ENCODE measurements at regions not wholly inside any gene's neighbourhood (a gene's known extent, or its start where the extent isn't known, plus 50 kb on each side); places are given as distances from the start of the nearest gene placed in this dataset.

- DNase-seq (ENCODE audit: low read depth in 1 of 2, low spot score in 1 of 2) (peak; percentile 55 to 81), FAIRE-seq (no peak), ATAC-seq (peak; percentile 86 to 91)
- H3K4me1 ChIP-seq: no peaks in the 10 kb centered on the region
- CTCF ChIA-PET: interaction anchor here (1.6 kb wide), 1 partner anchor 9 kb away, joined by 4 read pairs; no protein-coding TSS in a partner anchor
- POLR2A ChIA-PET: interaction anchor here (0.6 to 2.9 kb wide), 3 partner anchors 8 to 316 kb away, joined by 3 to 10 read pairs (median 4); no protein-coding TSS in a partner anchor
- peak overlapping the region; percentile 63 for H3K4me2 ChIP-seq
- 1% methylated on average over 13 of the region's 13 CpGs for WGBS (ENCODE audit: missing lambda C conversion rate)
- TF ChIP-seq RNF2 (IDR thresholded peaks at IDR 0.05; ENCODE audit: borderline replicate concordance, low read depth): no peak
- no peak for TF ChIP-seq SMC3 (IDR thresholded peaks at IDR 0.05)
- peak in 1 of 2 experiments; percentile 35; a peak in 1 of 4 replicates for TF ChIP-seq CEBPB (IDR thresholded peaks at IDR 0.05)
- no peak for TF ChIP-seq CHD2 (IDR thresholded peaks at IDR 0.05; ENCODE audit: low read length, partially characterized antibody)
- no peak for TF ChIP-seq RARB (CRISPR knock-in tag; IDR thresholded peaks at IDR 0.05)
- TF ChIP-seq HDAC2 (IDR thresholded peaks at IDR 0.05): no peak
- TF ChIP-seq FOXS1 (CRISPR knock-in tag; IDR thresholded peaks at IDR 0.05): no peak
- TF ChIP-seq CTCF (IDR thresholded peaks at IDR 0.05): no peak
- no peak for TF ChIP-seq GATA3 (IDR thresholded peaks at IDR 0.05; ENCODE audit: borderline replicate concordance)
- no peak for TF ChIP-seq ZNF302 (CRISPR knock-in tag; IDR thresholded peaks at IDR 0.05)
- TF ChIP-seq BHLHE40 (IDR thresholded peaks at IDR 0.05; ENCODE audit: low read depth, low read length): no peak
- TF ChIP-seq HOXB5 (CRISPR knock-in tag; IDR thresholded peaks at IDR 0.05): no peak
- no peak for TF ChIP-seq ELK1 (IDR thresholded peaks at IDR 0.05; ENCODE audit: low read depth, low read length)
- TF ChIP-seq FOSB (CRISPR knock-in tag; IDR thresholded peaks at IDR 0.05): no peak
- TF ChIP-seq POLR2A (IDR thresholded peaks at IDR 0.05; ENCODE audit: low read length): peak; percentile 22; the same call in 1 of the 2 replicates
- TF ChIP-seq RFX5 (IDR thresholded peaks at IDR 0.05): no peak
- no peak for TF ChIP-seq KDM1A (IDR thresholded peaks at IDR 0.05; ENCODE audit: low read depth)
- no peaks in the 10 kb centered on the region for H3K9me3 ChIP-seq
- peak overlapping the region; percentile 77 to 88 for H3K27ac ChIP-seq
- H3K4me3 ChIP-seq: peak overlapping the region; percentile 61
Measured at GRCh38 chr6:28597924-28598722, 72.4 kb downstream of the GPX5 start.

GRCh38 chr6:28598757-28599686 is 73.3 kb downstream of the GPX5 start:
- ATAC-seq (no peak), FAIRE-seq (no peak), DNase-seq (ENCODE audit: low read depth in 1 of 2, low spot score in 1 of 2) (no peak)
- CTCF ChIA-PET: no interaction called here
- Histone ChIP-seq H3K9me3 (no peaks in the 10 kb centered on the region), H3K4me2 (peak overlapping the region; percentile 63), H3K27ac (peak overlapping the region; percentile 77 to 88; a peak in 5 of 6 replicates), H3K4me1 (no peaks in the 10 kb centered on the region), H3K4me3 (peak overlapping the region; percentile 61)
- TF ChIP-seq CEBPB (IDR thresholded peaks at IDR 0.05): 0 out of 4 replicates have a peak, but pooled peaks of 1 of the 2 experiments have one; percentile 3
- TF ChIP-seq HEYL (CRISPR knock-in tag; IDR thresholded peaks at IDR 0.05): no peak
- 32% methylated on average over 6 of the region's 6 CpGs for WGBS (ENCODE audit: missing lambda C conversion rate)
- POLR2A ChIA-PET: interaction anchor here (2.9 kb wide), 1 partner anchor 8 kb away, joined by 10 read pairs; no protein-coding TSS in a partner anchor

- POLR2A ChIA-PET: no interaction called here
- no peaks in the 10 kb centered on the region for H3K4me1 ChIP-seq
- no peak overlapping the region for H3K27ac ChIP-seq
- ATAC-seq (no peak), DNase-seq (ENCODE audit: low read depth in 1 of 2, low spot score in 1 of 2) (no peak), FAIRE-seq (no peak)
- H3K4me2 ChIP-seq: no peak overlapping the region
- CTCF ChIA-PET: no interaction called here
- WGBS (ENCODE audit: missing lambda C conversion rate): 73% methylated on average over 7 of the region's 7 CpGs
- no peaks in the 10 kb centered on the region for H3K9me3 ChIP-seq
- H3K4me3 ChIP-seq: no peak overlapping the region
- no peak for TF ChIP-seq HEYL (CRISPR knock-in tag; IDR thresholded peaks at IDR 0.05)
- no peak for TF ChIP-seq ZNF302 (CRISPR knock-in tag; IDR thresholded peaks at IDR 0.05)
- no peak for TF ChIP-seq RAD21 (conservative IDR thresholded peaks at IDR 0.05 in 1 of 2, IDR thresholded peaks at IDR 0.05 in 1 of 2)
- TF ChIP-seq PHF8 (IDR thresholded peaks at IDR 0.05; ENCODE audit: borderline replicate concordance, low read depth): no peak
- no peak for TF ChIP-seq TP53 (CRISPR knock-in tag; IDR thresholded peaks at IDR 0.05)
- TF ChIP-seq, protein P1, sequence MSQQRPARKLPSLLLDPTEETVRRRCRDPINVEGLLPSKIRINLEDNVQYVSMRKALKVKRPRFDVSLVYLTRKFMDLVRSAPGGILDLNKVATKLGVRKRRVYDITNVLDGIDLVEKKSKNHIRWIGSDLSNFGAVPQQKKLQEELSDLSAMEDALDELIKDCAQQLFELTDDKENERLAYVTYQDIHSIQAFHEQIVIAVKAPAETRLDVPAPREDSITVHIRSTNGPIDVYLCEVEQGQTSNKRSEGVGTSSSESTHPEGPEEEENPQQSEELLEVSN (IDR thresholded peaks at IDR 0.05; ENCODE audit: borderline replicate concordance, low read depth): no peak
- TF ChIP-seq RFX5 (IDR thresholded peaks at IDR 0.05): no peak
- no peak for TF ChIP-seq JUN (IDR thresholded peaks at IDR 0.05)
- no peak for TF ChIP-seq ATOH8 (CRISPR knock-in tag; IDR thresholded peaks at IDR 0.05; ENCODE audit: low read depth)
- no peak for TF ChIP-seq BHLHE40 (IDR thresholded peaks at IDR 0.05; ENCODE audit: low read depth, low read length)
- TF ChIP-seq HES2 (IDR thresholded peaks at IDR 0.05): no peak
- TF ChIP-seq SREBF2 (IDR thresholded peaks at IDR 0.05): no peak
- no peak for TF ChIP-seq NFE2L2 (conservative IDR thresholded peaks at IDR 0.05; ENCODE audit: low read length)
- no peak for TF ChIP-seq RNF2 (IDR thresholded peaks at IDR 0.05; ENCODE audit: borderline replicate concordance, low read depth)
Measured at GRCh38 chr6:28600245-28600644, 74.6 kb downstream of the GPX5 start.

All from A549 (cell line).